HepG2 (cell line): ENCODE measurements at regions not wholly inside any gene's neighbourhood (a gene's known extent, or its start where the extent isn't known, plus 50 kb on each side); places are given as distances from the start of the nearest gene placed in this dataset.

ENCODE experiments used
- ATAC-seq: fragments of 200-7000 bp; cut with Tn5 transposase; 3 replicates; pipeline ENCODE4 v1.9.1; 2020; ENCODE audit warnings: mild to moderate bottlenecking, moderate library complexity
- BruUV-seq: library from RNA; stranded (reverse); fragments of 400-500 nt; replicated peaks from 2 replicates; lab custom pipeline; 2021; lab: Mats Ljungman, UMichigan
- CTCF ChIA-PET: fragments of 300-600 bp; formaldehyde crosslinking; extraction: SDS; loops from one replicate; lab custom pipeline; 2021; ENCODE audit warnings: low total read pairs, inconsistent platforms, low intra/inter-chr PET ratio; lab: Yijun Ruan, JAX
- POLR2A ChIA-PET: fragments of 350-600 bp; sonication (Branson Sonifier 250); formaldehyde crosslinking; loops from one replicate; lab custom pipeline; 2020; ENCODE audit warnings: antibody characterized with exemption, inconsistent platforms; lab: Yijun Ruan, JAX
- DNase-seq: peaks from one replicate; pipeline ENCODE4 v3.0.0-alpha.2; 2015; ENCODE audit warnings: low spot score
- FAIRE-seq: peaks from 3 replicates; lab custom pipeline; 2011; peaks lifted over from hg19 to GRCh38; lab: Jason Lieb, UNC
- H2AFZ ChIP-seq: one replicate; pipeline ENCODE4 v1.6.1; 2011; ENCODE audit warnings: low read length, inconsistent platforms
- H3K27ac ChIP-seq: fragments of 300-600 bp; 3 replicates; pipeline ENCODE4 v1.8.0; 2011; ENCODE audit warnings: mixed run types, mild to moderate bottlenecking, mixed read lengths, low read length, inconsistent platforms; ENCODE audit not compliant: insufficient read depth; ENCODE audit errors: extremely low read length
- H3K27me3 ChIP-seq, 2 experiments: fragments of 200-600 bp in 1 of 2; 2 replicates in 1 of 2; 3 replicates in 1 of 2; pipeline versions ENCODE4 v1.6.0 to v1.8.0; 2011; ENCODE audit warnings: low read length in 2 of 2, mild to moderate bottlenecking in 2 of 2, moderate library complexity in 2 of 2, inconsistent platforms in 1 of 2; ENCODE audit not compliant: insufficient read depth in 2 of 2, control insufficient read depth in 1 of 2
- H3K36me3 ChIP-seq, 2 experiments: fragments of 200-600 bp in 1 of 2; replicated peaks in 1 of 2; 2 replicates in 1 of 2; 3 replicates in 1 of 2; pipeline versions ENCODE4 v1.5.1 to v1.8.0; 2011; ENCODE audit warnings: low read length in 2 of 2, inconsistent platforms in 1 of 2; ENCODE audit not compliant: insufficient read depth in 2 of 2, control insufficient read depth in 1 of 2
- H3K4me1 ChIP-seq: 2 replicates; pipeline ENCODE4 v1.5.1; 2012; ENCODE audit warnings: low read length, inconsistent platforms; ENCODE audit not compliant: insufficient read depth
- H3K4me2 ChIP-seq: 2 replicates; pipeline ENCODE4 v1.6.0; 2011; ENCODE audit warnings: low read depth, low read length, inconsistent platforms
- H3K4me3 ChIP-seq, 3 experiments: fragments of 200-600 bp in 1 of 3; sonication (generic), shearing (Covaris generic) in 1 of 3; replicated peaks in 1 of 3; 2 replicates each; pipeline ENCODE4 v1.5.1; 2011 to 2016; ENCODE audit warnings: low read length in 3 of 3, inconsistent platforms in 2 of 3, low read depth in 2 of 3, mild to moderate bottlenecking in 2 of 3, control low read depth in 1 of 3, mixed read lengths in 1 of 3; ENCODE audit not compliant: insufficient read depth in 1 of 3
- H3K79me2 ChIP-seq: one replicate; pipeline ENCODE4 v1.6.1; 2011; ENCODE audit warnings: low read length, inconsistent platforms; ENCODE audit not compliant: insufficient read depth
- H3K9ac ChIP-seq: 2 replicates; pipeline ENCODE4 v1.6.0; 2011; ENCODE audit warnings: mild to moderate bottlenecking, low read depth, low read length, inconsistent platforms; ENCODE audit not compliant: insufficient read depth
- H3K9me3 ChIP-seq: 2 replicates; pipeline ENCODE4 v1.5.1; 2012; ENCODE audit warnings: mild to moderate bottlenecking, low read length
- H4K20me1 ChIP-seq: 2 replicates; pipeline ENCODE4 v1.6.0; 2011; ENCODE audit warnings: inconsistent platforms, mild to moderate bottlenecking, low read length, moderate library complexity; ENCODE audit not compliant: insufficient read depth
- ATF7 ChIP-seq, 2 experiments: fragments of 450-650 bp in 1 of 2; sonication (generic) in 1 of 2; formaldehyde crosslinking in 1 of 2; IDR thresholded peaks; 2 replicates each; pipeline versions ENCODE4 v1.4.0 to v1.6.1; 2016 to 2020; ENCODE audit warnings: antibody characterized with exemption in 1 of 2, mild to moderate bottlenecking in 1 of 2, missing genetic modification reagents in 1 of 2
- CC2D1A ChIP-seq: sonication (generic); formaldehyde crosslinking; IDR thresholded peaks from 2 replicates; pipeline ENCODE4 v1.8.1; 2023; ENCODE audit warnings: mild to moderate bottlenecking, missing genetic modification reagents
- NAIF1 ChIP-seq: sonication (generic); formaldehyde crosslinking; IDR thresholded peaks from 2 replicates; pipeline ENCODE4 v1.5.0; 2020; ENCODE audit warnings: mild to moderate bottlenecking, missing genetic modification reagents, borderline replicate concordance
- NR2F2 ChIP-seq: IDR thresholded peaks from 2 replicates; pipeline ENCODE4 v1.6.1; 2012; ENCODE audit warnings: low read depth, inconsistent platforms, borderline replicate concordance
- REST ChIP-seq, 2 experiments: IDR thresholded peaks; 2 replicates each; pipeline ENCODE4 v1.6.1; 2011 to 2012; ENCODE audit warnings: low read length in 2 of 2, borderline replicate concordance in 1 of 2, low read depth in 1 of 2, mild to moderate bottlenecking in 1 of 2, moderate library complexity in 1 of 2
- THAP7 ChIP-seq: sonication (generic); formaldehyde crosslinking; IDR thresholded peaks from 2 replicates; pipeline ENCODE4 v1.8.1; 2023; ENCODE audit warnings: mild to moderate bottlenecking, missing genetic modification reagents
- ZBTB38 ChIP-seq: sonication (generic); formaldehyde crosslinking; IDR thresholded peaks from 2 replicates; pipeline ENCODE4 v1.5.1; 2020; ENCODE audit warnings: mild to moderate bottlenecking, missing genetic modification reagents
- ZBTB39 ChIP-seq: sonication (generic); formaldehyde crosslinking; IDR thresholded peaks from 2 replicates; pipeline ENCODE4 v1.5.0; 2020; ENCODE audit warnings: missing genetic modification reagents
- ZNF530 ChIP-seq: sonication (generic); formaldehyde crosslinking; IDR thresholded peaks from 2 replicates; pipeline ENCODE4 v1.5.0; 2020; ENCODE audit warnings: low read depth, mild to moderate bottlenecking, missing genetic modification reagents
- ZNF83 ChIP-seq: sonication (generic); formaldehyde crosslinking; IDR thresholded peaks from 2 replicates; pipeline ENCODE4 v1.4.0; 2020; ENCODE audit warnings: missing genetic modification reagents, mild to moderate bottlenecking, borderline replicate concordance
- WGBS: methylation state at CpG from one replicate; pipeline ENCODE4 v1.1.6; 2017; ENCODE audit warnings: low lambda C conversion rate; 5-methylcytosine and 5-hydroxymethylcytosine counted together
- in situ Hi-C: cut with HindIII; loops from 2 replicates; pipeline ENCODE4 v1.10.0; 2017; ENCODE audit warnings: low pct_unique_long_range_greater_than_20kb; ENCODE audit not compliant: extremely low pct_ligation_motif_present
- intact Hi-C: fragments of 100-400 bp; cut with micrococcal nuclease; formaldehyde crosslinking; loops from one replicate; pipeline ENCODE4 v1.10.0; 2022; ENCODE audit not compliant: unreplicated experiment
- TF ChIP-seq, protein P1 (sequence below): sonication (generic); formaldehyde crosslinking; IDR thresholded peaks from 2 replicates; pipeline ENCODE4 v1.9.0; 2021; ENCODE audit warnings: missing genetic modification reagents, borderline replicate concordance

- in situ Hi-C loops (no loop called here), intact Hi-C loops (no loop called here)
- ChIA-PET CTCF (no interaction called here), POLR2A (no interaction called here)
- Histone ChIP-seq H3K27me3 (no peaks in the 10 kb centered on the region), H3K4me2 (no peak overlapping the region), H3K4me1 (no peaks in the 10 kb centered on the region), H3K79me2 (no peaks in the 10 kb centered on the region), H3K9me3 (peaks cover 77% of the 10 kb centered on the region), H3K36me3 (no peaks in the 10 kb centered on the region), H3K9ac (no peak overlapping the region), H2AFZ (no peak overlapping the region), H3K27ac (no peak overlapping the region), H4K20me1 (no peaks in the 10 kb centered on the region), H3K4me3 (no peak overlapping the region)
- 26% methylated on average over 7 of the region's 7 CpGs for WGBS
- BruUV-seq = no TSS peak
- FAIRE-seq (no peak), ATAC-seq (no peak), DNase-seq (no peak)
- TF ChIP-seq ATF7 (IDR thresholded peaks at IDR 0.05) (no peak), ATF7 (CRISPR knock-in tag; IDR thresholded peaks at IDR 0.05) (no peak), NR2F2 (no peak), NAIF1 (no peak), THAP7 (CRISPR knock-in tag) (no peak), ZNF530 (no peak), ZBTB39 (CRISPR knock-in tag) (no peak), ZNF83 (CRISPR knock-in tag) (no peak), ZBTB38 (CRISPR knock-in tag) (no peak), CC2D1A (CRISPR knock-in tag) (no peak), REST (IDR thresholded peaks at IDR 0.05; ENCODE audit: borderline replicate concordance in 1 of 2, low read depth in 1 of 2, low read length in 2 of 2) (no peak)
- TF ChIP-seq, protein P1, sequence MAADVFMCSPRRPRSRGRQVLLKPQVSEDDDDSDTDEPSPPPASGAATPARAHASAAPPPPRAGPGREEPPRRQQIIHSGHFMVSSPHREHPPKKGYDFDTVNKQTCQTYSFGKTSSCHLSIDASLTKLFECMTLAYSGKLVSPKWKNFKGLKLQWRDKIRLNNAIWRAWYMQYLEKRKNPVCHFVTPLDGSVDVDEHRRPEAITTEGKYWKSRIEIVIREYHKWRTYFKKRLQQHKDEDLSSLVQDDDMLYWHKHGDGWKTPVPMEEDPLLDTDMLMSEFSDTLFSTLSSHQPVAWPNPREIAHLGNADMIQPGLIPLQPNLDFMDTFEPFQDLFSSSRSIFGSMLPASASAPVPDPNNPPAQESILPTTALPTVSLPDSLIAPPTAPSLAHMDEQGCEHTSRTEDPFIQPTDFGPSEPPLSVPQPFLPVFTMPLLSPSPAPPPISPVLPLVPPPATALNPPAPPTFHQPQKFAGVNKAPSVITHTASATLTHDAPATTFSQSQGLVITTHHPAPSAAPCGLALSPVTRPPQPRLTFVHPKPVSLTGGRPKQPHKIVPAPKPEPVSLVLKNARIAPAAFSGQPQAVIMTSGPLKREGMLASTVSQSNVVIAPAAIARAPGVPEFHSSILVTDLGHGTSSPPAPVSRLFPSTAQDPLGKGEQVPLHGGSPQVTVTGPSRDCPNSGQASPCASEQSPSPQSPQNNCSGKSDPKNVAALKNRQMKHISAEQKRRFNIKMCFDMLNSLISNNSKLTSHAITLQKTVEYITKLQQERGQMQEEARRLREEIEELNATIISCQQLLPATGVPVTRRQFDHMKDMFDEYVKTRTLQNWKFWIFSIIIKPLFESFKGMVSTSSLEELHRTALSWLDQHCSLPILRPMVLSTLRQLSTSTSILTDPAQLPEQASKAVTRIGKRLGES (CRISPR knock-in tag) = no peak
These were observed 879.2 kb upstream of the DDX18 start for GRCh38 chr2:116935097-116935814.
